DMS 273 (cell line): ENCODE measurements at regions not wholly inside any gene's neighbourhood (a gene's known extent, or its start where the extent isn't known, plus 50 kb on each side); places are given as distances from the start of the nearest gene placed in this dataset.
"Not testable (repeated sequence)": the region's sequence is repeated elsewhere in the genome, so short reads cannot be mapped to it uniquely, and the experiment has no call there.

Experiments used
- DNase-seq: peaks from one replicate; lab custom pipeline; 2025; ENCODE audit not compliant: unreplicated experiment; lab: John Stamatoyannopoulos, UW

DNA sequence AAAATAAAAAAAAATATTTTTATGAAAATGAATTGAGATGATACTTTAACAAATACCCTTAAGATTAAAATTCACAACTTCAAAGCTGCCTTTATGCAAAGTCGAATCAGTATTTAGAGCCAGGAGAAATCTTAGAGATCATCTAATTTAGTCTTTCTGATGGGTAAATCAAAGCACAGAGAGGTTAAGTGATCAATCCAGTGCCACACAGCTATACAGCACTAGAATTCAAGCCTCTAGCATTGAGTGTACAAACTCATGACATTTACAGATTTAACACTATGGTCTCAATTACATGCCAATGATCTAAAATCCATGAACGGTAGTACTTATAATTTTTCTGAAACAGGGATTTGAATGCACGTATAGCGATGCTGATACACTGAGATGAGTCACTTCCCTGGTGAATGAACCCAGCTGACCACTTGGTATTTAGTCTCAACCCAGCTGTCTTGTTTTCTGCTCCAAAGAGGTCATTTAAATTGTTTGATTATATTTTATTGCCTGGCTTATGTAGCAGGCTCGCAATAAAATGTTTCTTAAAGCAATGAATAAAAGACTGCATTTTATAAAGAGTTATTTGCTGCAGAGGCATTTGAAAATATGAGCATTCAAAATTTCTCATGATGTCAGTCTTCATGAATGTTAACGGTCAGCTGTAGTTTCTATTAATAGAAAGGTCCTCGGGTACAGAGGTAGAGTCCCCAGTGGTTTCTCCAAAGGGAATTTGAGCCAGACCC is 152.4 kb upstream of the PRICKLE1 start:
- DNase-seq = no peak

GRCh38 chr12:42741091-42741490 is 151.5 kb upstream of the PRICKLE1 start:
- peak; percentile 24 for DNase-seq

DNA sequence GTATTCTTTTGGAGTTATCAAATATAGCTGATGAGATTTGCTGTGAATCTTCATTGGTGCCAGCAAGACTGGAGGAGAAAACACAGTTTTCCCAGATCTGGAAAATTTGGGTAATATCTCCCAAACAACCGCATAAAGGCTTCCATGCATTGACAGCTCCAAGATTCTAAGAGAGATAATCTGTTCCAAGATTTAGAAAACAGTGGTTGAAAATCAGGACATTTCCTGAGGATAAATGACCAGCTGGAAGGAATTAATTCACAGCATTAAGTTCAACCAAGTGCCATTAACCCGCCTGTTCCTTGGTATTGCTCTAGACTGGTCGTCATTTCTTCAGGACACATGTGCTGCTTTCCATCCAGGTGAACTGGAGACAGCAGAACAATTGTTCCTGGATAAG is 147.9 kb upstream of the PRICKLE1 start:
- DNase-seq = no peak

GRCh38 chr12:42735861-42736361 is 146.4 kb upstream of the PRICKLE1 start:
- peak; percentile 25 for DNase-seq

GRCh38 chr12:42733911-42734310 is 144.4 kb upstream of the PRICKLE1 start:
- DNase-seq = no peak

- DNase-seq = no peak
These were observed 143.4 kb upstream of the PRICKLE1 start for GRCh38 chr12:42732908-42733411.

- DNase-seq = no peak
These were observed 140.7 kb upstream of the PRICKLE1 start for GRCh38 chr12:42730291-42730690.

DNA sequence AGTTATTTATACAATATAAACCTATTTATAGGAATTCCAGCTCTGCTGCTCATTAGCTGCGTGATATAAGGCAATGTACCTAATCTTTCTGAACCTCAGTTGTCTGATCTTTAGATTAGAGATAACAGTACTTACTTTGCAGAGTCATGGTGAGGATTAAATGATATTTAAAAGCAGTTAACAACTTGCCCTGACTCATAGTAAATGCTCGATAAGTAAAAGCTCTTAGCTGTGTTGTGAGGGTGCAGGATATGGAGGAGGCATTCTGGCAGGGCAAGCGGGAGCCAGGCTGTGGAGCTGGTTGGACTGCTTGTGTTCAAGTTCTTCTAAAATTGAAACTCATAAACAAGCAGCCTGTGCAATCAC is 140.0 kb upstream of the PRICKLE1 start:
- DNase-seq = no peak

DNA sequence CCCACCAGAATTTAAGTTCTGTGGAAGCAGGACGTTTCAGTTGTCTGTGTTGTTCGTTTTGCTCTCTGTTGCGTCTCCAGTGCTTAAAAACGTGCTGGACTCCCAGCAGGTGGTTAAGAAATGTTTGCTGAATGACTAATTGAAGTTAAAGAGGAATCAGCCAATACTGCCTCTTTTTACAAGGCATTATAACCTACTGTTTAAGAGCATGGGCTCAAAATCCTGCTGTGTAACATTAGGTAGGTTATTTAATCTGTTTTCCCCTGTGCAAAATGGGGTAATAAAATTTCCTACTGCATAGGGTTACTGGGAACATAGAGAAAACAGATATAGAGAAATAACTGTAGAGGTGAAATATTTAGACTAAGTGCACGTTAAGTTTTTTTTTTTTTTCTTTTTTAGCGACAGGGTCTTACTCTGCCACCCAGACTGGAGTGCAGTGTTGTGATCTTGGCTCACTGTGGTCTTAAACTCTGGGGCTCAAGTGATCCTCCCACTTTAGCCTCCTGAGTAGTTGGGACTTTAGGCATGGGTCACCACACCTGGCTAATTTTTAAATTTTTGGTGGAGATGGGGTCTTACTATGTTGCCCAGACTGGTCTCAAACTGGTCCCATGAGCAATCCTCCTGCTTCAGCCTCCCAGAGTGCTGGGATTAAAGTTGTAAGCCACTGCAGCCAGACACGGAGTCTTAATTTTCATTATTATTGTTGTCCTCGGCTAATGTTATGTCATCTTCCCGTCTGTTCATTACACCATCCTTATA is 139.4 kb upstream of the PRICKLE1 start:
- DNase-seq = no peak

- no peak for DNase-seq
These were observed 138.7 kb upstream of the PRICKLE1 start for GRCh38 chr12:42728287-42728686.

DNA sequence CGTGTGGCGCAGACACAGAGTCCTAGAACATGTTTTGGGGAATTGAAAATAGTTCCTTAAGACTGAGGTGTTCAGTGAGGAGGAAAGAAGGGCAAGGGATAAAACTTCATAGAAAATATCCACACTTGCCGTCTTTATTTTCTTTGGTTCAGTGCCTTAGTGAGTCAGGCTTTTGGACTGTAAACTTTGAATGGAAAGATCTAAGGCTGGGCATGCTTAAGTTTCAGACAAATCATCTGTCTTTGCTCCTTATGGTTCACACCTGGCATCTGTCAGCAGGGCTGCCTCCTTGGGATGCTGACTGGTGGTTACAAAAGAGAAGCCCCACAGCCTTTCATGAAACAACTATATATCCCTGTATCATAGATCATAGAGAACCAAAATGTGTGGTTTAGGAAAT is 136.3 kb upstream of the PRICKLE1 start:
- DNase-seq = no peak

- DNase-seq = no peak
These were observed 126.9 kb upstream of the PRICKLE1 start for GRCh38 chr12:42716491-42716891.

DNA sequence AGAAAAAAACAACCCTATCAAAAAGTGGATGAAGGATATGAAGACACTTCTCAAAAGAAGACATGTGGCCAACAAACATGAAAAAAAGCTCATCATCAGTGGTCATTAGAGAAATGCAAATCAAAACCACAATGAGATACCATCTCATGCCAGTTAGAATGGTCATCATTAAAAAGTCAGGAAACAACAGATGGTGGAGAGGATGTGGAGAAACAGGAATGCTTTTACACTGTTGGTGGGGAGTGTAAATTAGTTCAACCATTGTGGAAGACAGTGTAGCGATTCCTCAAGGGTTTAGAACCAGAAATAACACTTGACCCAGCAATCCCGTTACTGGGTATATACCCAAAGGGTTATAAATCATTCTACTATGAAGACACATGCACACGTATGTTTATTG is 124.0 kb upstream of the PRICKLE1 start:
- not testable (repeated sequence) for DNase-seq

DNA sequence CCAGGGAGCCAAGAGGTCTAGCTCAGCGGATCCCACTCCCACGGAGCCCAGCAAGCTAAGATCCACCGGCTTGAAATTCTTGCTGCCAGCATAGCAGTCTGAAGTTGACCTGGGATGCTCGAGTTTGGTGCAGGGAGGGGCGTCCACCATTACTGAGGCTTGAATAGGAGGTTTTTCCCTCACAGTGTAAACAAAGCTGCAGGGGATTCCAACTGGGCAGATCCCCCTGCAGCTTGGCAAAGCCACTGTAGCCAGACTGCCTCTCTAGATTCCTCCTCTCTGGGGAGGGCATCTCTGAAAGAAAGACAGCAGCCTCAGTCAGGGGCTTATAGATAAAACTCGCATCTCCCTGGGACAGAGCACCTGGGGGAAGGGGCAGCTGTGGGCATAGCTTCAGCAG is 118.8 kb upstream of the PRICKLE1 start:
- DNase-seq = not testable (repeated sequence)

- DNase-seq = no peak
These were observed 118.0 kb upstream of the PRICKLE1 start for GRCh38 chr12:42707312-42708226.

- DNase-seq = no peak
These were observed 116.8 kb upstream of the PRICKLE1 start for GRCh38 chr12:42706321-42706720.

- peak; percentile 40 for DNase-seq
These were observed 116.3 kb upstream of the PRICKLE1 start for GRCh38 chr12:42705863-42706262.

GRCh38 chr12:42704810-42705401 is 115.4 kb upstream of the PRICKLE1 start:
- no peak for DNase-seq

GRCh38 chr12:42704340-42704739 is 114.8 kb upstream of the PRICKLE1 start:
- DNase-seq = no peak

DNA sequence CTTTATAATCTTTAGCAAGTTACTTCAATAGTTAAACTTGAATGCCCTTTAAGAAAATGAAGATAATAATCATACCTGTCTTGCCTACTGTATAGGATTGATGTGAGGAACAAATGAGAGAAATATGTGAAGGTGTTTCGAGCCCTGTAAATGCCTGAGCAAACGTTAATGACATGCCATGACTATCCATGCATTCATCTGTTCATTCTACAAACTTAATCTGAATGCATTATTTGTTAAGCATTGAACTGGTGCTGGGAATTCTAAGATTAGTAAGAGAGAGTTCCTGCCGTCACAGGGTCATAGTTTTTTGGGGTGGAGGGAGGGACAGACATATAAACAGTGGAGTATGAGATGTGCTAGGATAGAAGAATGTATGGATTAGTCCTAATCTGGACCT is 111.5 kb upstream of the PRICKLE1 start:
- DNase-seq = no peak

DNA sequence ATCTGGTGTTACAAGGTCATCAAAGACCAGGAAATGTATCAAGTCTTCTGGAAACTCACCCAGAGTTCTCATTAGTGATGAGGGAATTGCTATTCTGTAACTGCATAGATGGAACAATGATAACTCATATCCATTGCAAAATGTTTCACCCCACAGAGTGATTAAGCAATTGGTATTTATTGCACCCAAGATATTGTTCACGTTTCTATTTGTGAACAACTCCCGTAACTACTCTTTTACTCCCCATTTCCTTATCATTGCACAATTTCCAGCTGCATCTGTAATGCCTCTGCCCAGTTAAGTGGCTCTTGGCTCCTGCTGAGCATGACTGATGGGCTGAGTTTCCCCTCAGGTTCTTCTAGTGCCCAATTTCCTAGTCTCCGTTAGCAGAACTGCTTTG is 108.7 kb upstream of the PRICKLE1 start:
- no peak for DNase-seq
